ENCODE measurements at regions not wholly inside any gene's neighbourhood (a gene's known extent, or its start where the extent isn't known, plus 50 kb on each side); places are given as distances from the start of the nearest gene placed in this dataset.

DNA sequence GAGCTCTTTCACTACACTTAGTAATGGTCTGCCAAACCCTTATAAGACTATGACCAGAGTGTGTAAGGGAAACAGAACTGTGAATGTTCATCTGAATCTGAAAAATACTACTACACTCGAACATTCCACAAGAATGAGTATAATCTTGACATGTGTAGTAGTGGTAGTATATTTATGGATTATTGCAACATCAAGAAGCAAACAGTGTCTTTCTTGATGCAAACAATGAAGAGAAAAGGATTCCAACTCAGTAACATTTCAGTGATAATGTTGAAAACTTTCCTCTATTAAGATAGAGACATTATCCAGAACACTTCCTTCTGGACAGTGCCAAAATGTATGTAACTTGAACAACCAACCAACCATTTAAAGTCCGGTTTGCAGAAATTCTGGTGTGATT is 394.7 kb upstream of the CPEB2 start:
- TF ChIP-seq, protein P1, sequence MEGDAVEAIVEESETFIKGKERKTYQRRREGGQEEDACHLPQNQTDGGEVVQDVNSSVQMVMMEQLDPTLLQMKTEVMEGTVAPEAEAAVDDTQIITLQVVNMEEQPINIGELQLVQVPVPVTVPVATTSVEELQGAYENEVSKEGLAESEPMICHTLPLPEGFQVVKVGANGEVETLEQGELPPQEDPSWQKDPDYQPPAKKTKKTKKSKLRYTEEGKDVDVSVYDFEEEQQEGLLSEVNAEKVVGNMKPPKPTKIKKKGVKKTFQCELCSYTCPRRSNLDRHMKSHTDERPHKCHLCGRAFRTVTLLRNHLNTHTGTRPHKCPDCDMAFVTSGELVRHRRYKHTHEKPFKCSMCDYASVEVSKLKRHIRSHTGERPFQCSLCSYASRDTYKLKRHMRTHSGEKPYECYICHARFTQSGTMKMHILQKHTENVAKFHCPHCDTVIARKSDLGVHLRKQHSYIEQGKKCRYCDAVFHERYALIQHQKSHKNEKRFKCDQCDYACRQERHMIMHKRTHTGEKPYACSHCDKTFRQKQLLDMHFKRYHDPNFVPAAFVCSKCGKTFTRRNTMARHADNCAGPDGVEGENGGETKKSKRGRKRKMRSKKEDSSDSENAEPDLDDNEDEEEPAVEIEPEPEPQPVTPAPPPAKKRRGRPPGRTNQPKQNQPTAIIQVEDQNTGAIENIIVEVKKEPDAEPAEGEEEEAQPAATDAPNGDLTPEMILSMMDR (conservative IDR thresholded peaks at IDR 0.05): no peak
- no peak for TF ChIP-seq EZH2 (IDR thresholded peaks at IDR 0.05; ENCODE audit: low read depth)
